ENCODE measurements at regions not wholly inside any gene's neighbourhood (a gene's known extent, or its start where the extent isn't known, plus 50 kb on each side); places are given as distances from the start of the nearest gene placed in this dataset.

DNA sequence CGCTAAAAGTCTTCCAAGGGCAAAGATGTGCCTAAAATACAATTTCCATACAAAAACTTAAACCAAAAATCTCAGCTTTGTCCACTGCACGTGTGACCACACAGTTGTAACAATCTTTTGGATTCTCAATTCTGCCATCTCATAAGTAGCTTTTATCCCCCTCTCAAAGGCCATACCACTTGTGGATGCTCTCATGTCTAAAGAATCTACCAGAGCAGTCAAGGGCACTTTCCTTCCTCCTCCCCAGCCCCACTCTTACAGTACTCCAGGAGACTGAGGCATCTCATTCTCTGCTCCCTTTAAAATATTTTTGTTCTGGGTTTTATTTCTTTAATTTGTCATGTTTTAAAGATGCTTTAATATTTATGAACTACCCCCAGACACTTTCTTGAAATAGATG, 102.3 kb upstream of the PFN2 start:
- no peak overlapping the region for H3K4me3 ChIP-seq (ENCODE audit: low read depth, low read length)
- TF ChIP-seq, protein P1, sequence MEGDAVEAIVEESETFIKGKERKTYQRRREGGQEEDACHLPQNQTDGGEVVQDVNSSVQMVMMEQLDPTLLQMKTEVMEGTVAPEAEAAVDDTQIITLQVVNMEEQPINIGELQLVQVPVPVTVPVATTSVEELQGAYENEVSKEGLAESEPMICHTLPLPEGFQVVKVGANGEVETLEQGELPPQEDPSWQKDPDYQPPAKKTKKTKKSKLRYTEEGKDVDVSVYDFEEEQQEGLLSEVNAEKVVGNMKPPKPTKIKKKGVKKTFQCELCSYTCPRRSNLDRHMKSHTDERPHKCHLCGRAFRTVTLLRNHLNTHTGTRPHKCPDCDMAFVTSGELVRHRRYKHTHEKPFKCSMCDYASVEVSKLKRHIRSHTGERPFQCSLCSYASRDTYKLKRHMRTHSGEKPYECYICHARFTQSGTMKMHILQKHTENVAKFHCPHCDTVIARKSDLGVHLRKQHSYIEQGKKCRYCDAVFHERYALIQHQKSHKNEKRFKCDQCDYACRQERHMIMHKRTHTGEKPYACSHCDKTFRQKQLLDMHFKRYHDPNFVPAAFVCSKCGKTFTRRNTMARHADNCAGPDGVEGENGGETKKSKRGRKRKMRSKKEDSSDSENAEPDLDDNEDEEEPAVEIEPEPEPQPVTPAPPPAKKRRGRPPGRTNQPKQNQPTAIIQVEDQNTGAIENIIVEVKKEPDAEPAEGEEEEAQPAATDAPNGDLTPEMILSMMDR (IDR thresholded peaks at IDR 0.05; ENCODE audit: low read depth, low read length) = no peak

DNA sequence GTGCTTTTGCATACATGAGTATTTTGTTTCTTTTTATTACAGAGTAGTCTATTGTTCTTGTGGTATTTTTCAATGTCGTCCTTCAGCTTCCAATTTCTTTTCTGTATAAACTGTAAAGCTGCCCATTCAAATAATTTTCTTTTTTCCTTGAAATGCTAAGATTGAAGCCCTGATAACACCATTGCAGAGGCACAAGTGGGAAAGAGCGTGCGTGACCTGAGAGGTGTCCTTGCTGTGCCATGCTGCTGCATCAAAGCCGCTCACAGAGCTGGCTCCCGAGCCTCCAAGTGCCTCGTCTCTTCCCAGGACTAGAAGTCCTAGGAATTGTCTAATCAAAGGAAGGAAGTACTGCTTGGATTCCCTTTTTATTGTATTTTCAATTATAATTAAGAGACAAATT, 101.9 kb upstream of the PFN2 start:
- no peak overlapping the region for H3K4me3 ChIP-seq (ENCODE audit: low read depth, low read length)
- TF ChIP-seq, protein P1 (IDR thresholded peaks at IDR 0.05; ENCODE audit: low read depth, low read length) = no peak

DNA sequence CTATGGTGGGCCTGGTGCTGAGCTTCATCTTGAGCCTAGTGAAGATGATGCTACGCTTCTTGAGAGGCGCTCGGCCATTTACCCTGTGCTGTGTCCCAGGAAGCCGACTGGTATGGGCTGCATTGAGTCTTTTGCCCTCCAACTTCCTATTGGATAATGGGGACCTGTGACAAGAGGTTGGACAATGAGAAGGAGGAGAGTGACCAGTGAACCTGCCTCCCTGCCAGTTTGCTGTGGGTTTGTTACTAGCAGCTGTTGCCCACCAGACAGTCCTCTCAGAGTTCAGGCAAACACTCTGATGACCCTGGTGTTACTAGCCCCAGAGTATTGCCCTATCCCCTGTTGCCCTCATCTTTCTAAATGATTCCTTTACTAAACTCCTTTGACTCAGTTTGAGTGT, 99.6 kb upstream of the PFN2 start:
- H3K4me3 ChIP-seq (ENCODE audit: low read depth, low read length) = no peak overlapping the region
- TF ChIP-seq, protein P1 (IDR thresholded peaks at IDR 0.05; ENCODE audit: low read depth, low read length) = no peak

DNA sequence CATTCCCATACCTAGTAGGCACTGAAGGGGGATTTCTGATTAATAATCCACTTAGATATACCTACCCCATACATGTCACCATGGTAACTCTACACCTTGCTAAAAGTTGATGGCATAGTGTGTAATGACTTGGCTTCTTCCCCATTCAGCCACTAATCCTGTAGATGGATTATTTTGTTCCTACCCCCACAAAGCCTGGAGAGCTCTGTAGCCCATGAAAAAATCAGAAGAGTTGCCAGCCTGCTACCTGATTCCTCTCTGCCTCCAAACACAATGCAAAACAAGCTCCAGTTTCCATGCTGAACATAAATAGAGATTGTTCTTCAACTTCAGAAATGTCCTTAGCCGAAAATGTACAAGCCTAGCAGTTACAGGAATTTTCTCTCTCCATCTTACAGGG, 98.9 kb upstream of the PFN2 start:
- no peak overlapping the region for H3K4me3 ChIP-seq (ENCODE audit: low read depth, low read length)
- TF ChIP-seq, protein P1 (IDR thresholded peaks at IDR 0.05; ENCODE audit: low read depth, low read length) = no peak

DNA sequence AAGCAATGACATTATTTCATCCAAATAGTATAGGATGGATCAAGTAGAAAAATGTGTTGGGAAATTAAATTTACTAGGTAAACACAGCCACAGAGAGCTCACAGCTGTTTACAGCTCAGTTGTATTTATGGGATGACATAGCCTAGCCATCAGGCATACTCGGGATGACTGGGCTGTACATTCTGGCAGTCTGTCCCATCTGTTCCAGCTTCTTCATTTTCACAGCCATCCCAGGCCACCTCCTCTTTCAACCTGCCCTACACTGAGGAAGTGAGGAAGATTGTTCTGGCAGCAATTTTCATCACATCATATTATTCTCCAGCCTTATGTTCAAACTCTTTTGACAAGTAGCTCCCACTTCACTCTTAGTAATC, 98.4 kb upstream of the PFN2 start:
- TF ChIP-seq, protein P1 (IDR thresholded peaks at IDR 0.05; ENCODE audit: low read depth, low read length) = no peak

DNA sequence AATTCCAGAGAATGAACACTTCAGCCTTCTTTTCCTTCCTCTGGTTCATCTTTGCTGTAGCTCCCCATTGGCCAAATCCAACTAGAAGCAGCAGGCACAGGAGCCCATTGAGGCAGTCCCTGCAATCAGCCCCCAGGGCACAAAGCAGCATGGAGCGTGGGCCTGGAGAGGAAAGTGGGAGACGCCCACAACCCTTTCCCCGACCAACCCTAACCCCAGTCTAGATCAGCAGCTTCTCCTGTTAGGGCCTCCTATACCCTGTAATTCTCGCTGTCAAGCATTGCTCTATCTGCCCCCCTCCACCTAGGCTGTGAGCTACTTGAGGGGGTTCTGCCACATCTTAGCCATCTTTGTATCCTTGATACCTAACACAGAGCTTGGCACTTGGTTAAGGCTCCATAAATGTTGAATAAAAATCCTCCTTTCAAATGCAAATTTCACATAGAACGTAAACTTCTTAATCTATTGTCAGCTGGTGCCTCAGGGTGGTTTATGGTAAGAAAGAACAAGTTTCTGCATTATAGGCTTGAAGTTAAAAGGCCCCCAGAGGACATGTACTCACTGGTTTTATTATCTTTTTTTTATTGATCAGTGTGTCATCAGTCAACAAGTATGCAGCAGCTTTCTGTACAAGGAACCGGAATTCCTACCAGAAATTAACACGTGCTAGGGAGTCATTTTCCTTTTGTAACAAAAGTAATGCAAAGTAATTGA, 97.9 kb upstream of the PFN2 start:
- TF ChIP-seq, protein P1 (IDR thresholded peaks at IDR 0.05; ENCODE audit: low read depth, low read length) = no peak
- no peak overlapping the region for H3K4me3 ChIP-seq (ENCODE audit: low read depth, low read length)

More for the DNA sequence above, 98.4 kb upstream of the PFN2 start:
- H3K4me3 ChIP-seq (ENCODE audit: low read depth, low read length) = no peak overlapping the region

DNA sequence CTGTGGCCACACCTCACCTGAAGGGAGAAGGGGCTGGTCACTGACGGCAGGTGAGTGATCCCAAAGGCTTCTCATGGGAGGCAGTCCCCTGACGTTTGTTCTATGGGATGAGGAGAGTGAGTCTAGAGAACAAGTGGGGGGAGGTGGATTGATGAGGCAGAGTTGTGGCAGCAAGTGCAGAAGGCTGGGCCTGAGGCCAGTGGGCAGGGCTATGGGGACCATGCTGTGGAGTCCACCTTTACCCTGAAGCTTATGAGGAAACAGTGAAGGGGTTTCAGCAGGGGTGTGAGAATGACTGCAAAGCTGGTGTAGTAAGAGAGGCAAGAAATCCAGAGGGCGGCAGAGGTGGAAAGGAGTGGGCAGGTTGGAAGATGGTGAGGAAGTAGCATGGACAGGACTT, 96.9 kb upstream of the PFN2 start:
- H3K4me3 ChIP-seq (ENCODE audit: low read depth, low read length) = no peak overlapping the region
- TF ChIP-seq, protein P1 (IDR thresholded peaks at IDR 0.05; ENCODE audit: low read depth, low read length) = no peak

Data from WI38 (cell line).